ENCODE measurements at regions not wholly inside any gene's neighbourhood (a gene's known extent, or its start where the extent isn't known, plus 50 kb on each side); places are given as distances from the start of the nearest gene placed in this dataset.
"Not testable (repeated sequence)": the region's sequence is repeated elsewhere in the genome, so short reads cannot be mapped to it uniquely, and the experiment has no call there.

GRCh38 chr6:137570393-137570792, 76.2 kb upstream of the OLIG3 start:
- no peaks in the 10 kb centered on the region for H3K4me1 ChIP-seq
- H3K4me2 ChIP-seq (ENCODE audit: low read length): no peak overlapping the region
- H2AFZ ChIP-seq: no peak overlapping the region
- no peak overlapping the region for H3K9ac ChIP-seq
- H3K36me3 ChIP-seq (ENCODE audit: control insufficient read depth, insufficient read depth, low read length): no peaks in the 10 kb centered on the region
- H3K27me3 ChIP-seq (ENCODE audit: control insufficient read depth, insufficient read depth, low read length): no peaks in the 10 kb centered on the region
- TF ChIP-seq, protein P1, sequence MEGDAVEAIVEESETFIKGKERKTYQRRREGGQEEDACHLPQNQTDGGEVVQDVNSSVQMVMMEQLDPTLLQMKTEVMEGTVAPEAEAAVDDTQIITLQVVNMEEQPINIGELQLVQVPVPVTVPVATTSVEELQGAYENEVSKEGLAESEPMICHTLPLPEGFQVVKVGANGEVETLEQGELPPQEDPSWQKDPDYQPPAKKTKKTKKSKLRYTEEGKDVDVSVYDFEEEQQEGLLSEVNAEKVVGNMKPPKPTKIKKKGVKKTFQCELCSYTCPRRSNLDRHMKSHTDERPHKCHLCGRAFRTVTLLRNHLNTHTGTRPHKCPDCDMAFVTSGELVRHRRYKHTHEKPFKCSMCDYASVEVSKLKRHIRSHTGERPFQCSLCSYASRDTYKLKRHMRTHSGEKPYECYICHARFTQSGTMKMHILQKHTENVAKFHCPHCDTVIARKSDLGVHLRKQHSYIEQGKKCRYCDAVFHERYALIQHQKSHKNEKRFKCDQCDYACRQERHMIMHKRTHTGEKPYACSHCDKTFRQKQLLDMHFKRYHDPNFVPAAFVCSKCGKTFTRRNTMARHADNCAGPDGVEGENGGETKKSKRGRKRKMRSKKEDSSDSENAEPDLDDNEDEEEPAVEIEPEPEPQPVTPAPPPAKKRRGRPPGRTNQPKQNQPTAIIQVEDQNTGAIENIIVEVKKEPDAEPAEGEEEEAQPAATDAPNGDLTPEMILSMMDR (IDR thresholded peaks at IDR 0.05): no peak
- H3K4me3 ChIP-seq (ENCODE audit: low read depth, low read length): no peak overlapping the region
- H3K79me2 ChIP-seq: no peaks in the 10 kb centered on the region
- H3K27ac ChIP-seq: no peak overlapping the region
- no peaks in the 10 kb centered on the region for H3K9me3 ChIP-seq (ENCODE audit: control insufficient read depth, low read length)

GRCh38 chr6:137571854-137572253, 77.7 kb upstream of the OLIG3 start:
- H3K36me3 ChIP-seq (ENCODE audit: control insufficient read depth, insufficient read depth, low read length): no peaks in the 10 kb centered on the region
- no peaks in the 10 kb centered on the region for H3K27me3 ChIP-seq (ENCODE audit: control insufficient read depth, insufficient read depth, low read length)
- H2AFZ ChIP-seq: no peak overlapping the region
- no peak overlapping the region for H3K27ac ChIP-seq
- H3K9ac ChIP-seq: no peak overlapping the region
- TF ChIP-seq, protein P1 (IDR thresholded peaks at IDR 0.05): no peak
- no peaks in the 10 kb centered on the region for H3K79me2 ChIP-seq
- no peaks in the 10 kb centered on the region for H3K4me1 ChIP-seq
- no peak overlapping the region for H3K4me3 ChIP-seq (ENCODE audit: low read depth, low read length)
- H3K9me3 ChIP-seq (ENCODE audit: control insufficient read depth, low read length): no peaks in the 10 kb centered on the region
- H3K4me2 ChIP-seq (ENCODE audit: low read length): no peak overlapping the region

GRCh38 chr6:137573739-137574138, 79.5 kb upstream of the OLIG3 start:
- H2AFZ ChIP-seq: no peak overlapping the region
- H3K4me3 ChIP-seq (ENCODE audit: low read depth, low read length): no peak overlapping the region
- H3K4me1 ChIP-seq: no peaks in the 10 kb centered on the region
- no peak overlapping the region for H3K27ac ChIP-seq
- H3K9ac ChIP-seq: no peak overlapping the region
- H3K27me3 ChIP-seq (ENCODE audit: control insufficient read depth, insufficient read depth, low read length): no peaks in the 10 kb centered on the region
- H3K36me3 ChIP-seq (ENCODE audit: control insufficient read depth, insufficient read depth, low read length): no peaks in the 10 kb centered on the region
- no peaks in the 10 kb centered on the region for H3K9me3 ChIP-seq (ENCODE audit: control insufficient read depth, low read length)
- no peaks in the 10 kb centered on the region for H3K79me2 ChIP-seq
- no peak overlapping the region for H3K4me2 ChIP-seq (ENCODE audit: low read length)
- TF ChIP-seq, protein P1 (IDR thresholded peaks at IDR 0.05): no peak

- no peaks in the 10 kb centered on the region for H3K4me1 ChIP-seq
- H3K36me3 ChIP-seq (ENCODE audit: control insufficient read depth, insufficient read depth, low read length): no peaks in the 10 kb centered on the region
- no peaks in the 10 kb centered on the region for H3K27me3 ChIP-seq (ENCODE audit: control insufficient read depth, insufficient read depth, low read length)
- H3K27ac ChIP-seq: no peak overlapping the region
- TF ChIP-seq, protein P1 (IDR thresholded peaks at IDR 0.05): no peak
- H2AFZ ChIP-seq: no peak overlapping the region
- H3K9me3 ChIP-seq (ENCODE audit: control insufficient read depth, low read length): no peaks in the 10 kb centered on the region
- no peak overlapping the region for H3K9ac ChIP-seq
- no peak overlapping the region for H3K4me2 ChIP-seq (ENCODE audit: low read length)
- no peak overlapping the region for H3K4me3 ChIP-seq (ENCODE audit: low read depth, low read length)
- no peaks in the 10 kb centered on the region for H3K79me2 ChIP-seq
These were observed 85.4 kb upstream of the OLIG3 start for GRCh38 chr6:137579612-137580011.

- H3K36me3 ChIP-seq (ENCODE audit: control insufficient read depth, insufficient read depth, low read length): no peaks in the 10 kb centered on the region
- H3K27ac ChIP-seq: no peak overlapping the region
- no peaks in the 10 kb centered on the region for H3K27me3 ChIP-seq (ENCODE audit: control insufficient read depth, insufficient read depth, low read length)
- no peaks in the 10 kb centered on the region for H3K4me1 ChIP-seq
- H3K4me2 ChIP-seq (ENCODE audit: low read length): no peak overlapping the region
- H3K9me3 ChIP-seq (ENCODE audit: control insufficient read depth, low read length): no peaks in the 10 kb centered on the region
- TF ChIP-seq, protein P1 (IDR thresholded peaks at IDR 0.05): no peak
- H3K79me2 ChIP-seq: no peaks in the 10 kb centered on the region
- H2AFZ ChIP-seq: no peak overlapping the region
- H3K9ac ChIP-seq: no peak overlapping the region
- no peak overlapping the region for H3K4me3 ChIP-seq (ENCODE audit: low read depth, low read length)
These were observed 87.0 kb upstream of the OLIG3 start for GRCh38 chr6:137581019-137581707.

DNA sequence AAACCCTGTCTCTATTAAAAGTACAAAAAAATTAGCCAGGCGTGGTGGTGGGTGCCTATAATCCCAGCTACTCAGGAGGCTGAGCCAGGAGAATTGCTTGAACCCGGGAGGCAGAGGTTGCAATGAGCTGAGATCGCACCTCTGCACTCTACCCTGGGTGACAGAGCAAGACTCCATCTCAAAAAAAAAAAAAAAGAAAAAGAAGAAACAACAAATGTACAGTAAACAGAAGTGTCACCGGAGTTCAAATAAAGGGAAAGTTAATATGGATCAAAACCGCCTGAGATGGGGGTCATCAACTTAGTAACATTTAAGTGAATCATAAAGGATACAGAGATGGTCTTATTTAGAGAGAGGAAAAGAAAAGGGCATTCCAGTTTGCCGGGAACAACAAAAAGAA, 89.3 kb upstream of the OLIG3 start:
- H3K79me2 ChIP-seq; H3K4me1 ChIP-seq; H3K4me2 ChIP-seq (ENCODE audit: low read length); H3K9ac ChIP-seq; H3K36me3 ChIP-seq (ENCODE audit: control insufficient read depth, insufficient read depth, low read length); H3K27ac ChIP-seq; H3K4me3 ChIP-seq (ENCODE audit: low read depth, low read length); H3K27me3 ChIP-seq (ENCODE audit: control insufficient read depth, insufficient read depth, low read length); H2AFZ ChIP-seq; H3K9me3 ChIP-seq (ENCODE audit: control insufficient read depth, low read length): not testable (repeated sequence)
